ENCODE measurements at regions not wholly inside any gene's neighbourhood (a gene's known extent, or its start where the extent isn't known, plus 50 kb on each side); places are given as distances from the start of the nearest gene placed in this dataset.

- 75% methylated on average over 3 of the region's 3 CpGs for WGBS (ENCODE audit: insufficient coverage, low coverage, low lambda C conversion rate, missing lambda C conversion rate)
- ATAC-seq, result no peak
Measured at GRCh38 chrX:137172317-137172948, 138.6 kb upstream of the GPR101 start.

GRCh38 chrX:137171626-137172025 is 137.8 kb upstream of the GPR101 start:
- no peaks in the 10 kb centered on the region for H3K4me1 ChIP-seq
- no peaks in the 10 kb centered on the region for H3K27me3 ChIP-seq
- ATAC-seq (peak in 2 of 4 donors; percentile 33 to 64), DNase-seq (no peak)
- no peak overlapping the region for H3K4me3 ChIP-seq
- intact Hi-C loops (cut with DNase I), result no loop called here
- WGBS (ENCODE audit: insufficient coverage, low coverage, low lambda C conversion rate, missing lambda C conversion rate), result 30% methylated on average over 1 of the region's 1 CpG
- no peaks in the 10 kb centered on the region for H3K36me3 ChIP-seq
- no peak for TF ChIP-seq POLR2A (IDR thresholded peaks at IDR 0.05)
- H3K9me3 ChIP-seq, result no peaks in the 10 kb centered on the region
- H3K27ac ChIP-seq, result no peak overlapping the region

More at GRCh38 chrX:137172317-137172948, 138.6 kb upstream of the GPR101 start:
- intact Hi-C loops (cut with DNase I), result no loop called here
- Histone ChIP-seq H3K4me1 (no peaks in the 10 kb centered on the region), H3K4me3 (no peak overlapping the region), H3K27me3 (no peaks in the 10 kb centered on the region), H3K36me3 (no peaks in the 10 kb centered on the region), H3K27ac (no peak overlapping the region), H3K9me3 (no peaks in the 10 kb centered on the region)
- TF ChIP-seq CTCF (IDR thresholded peaks at IDR 0.05), result no peak
- TF ChIP-seq POLR2A (IDR thresholded peaks at IDR 0.05), result no peak
- no peak for DNase-seq

GRCh38 chrX:137166591-137166990 is 132.8 kb upstream of the GPR101 start:
- 37% methylated on average over 2 of the region's 2 CpGs for WGBS (ENCODE audit: insufficient coverage, low coverage, low lambda C conversion rate, missing lambda C conversion rate)
- H3K36me3 ChIP-seq, result no peaks in the 10 kb centered on the region
- peak; percentile 43 to 65 (median 54) for TF ChIP-seq CTCF (IDR thresholded peaks at IDR 0.05)
- TF ChIP-seq POLR2A (IDR thresholded peaks at IDR 0.05), result no peak
- no peak overlapping the region for H3K4me3 ChIP-seq
- ATAC-seq (peak; percentile 59 to 82 (median 76)), DNase-seq (peak in 1 of 3 donors; percentile 24)
- no peaks in the 10 kb centered on the region for H3K27me3 ChIP-seq
- no peaks in the 10 kb centered on the region for H3K9me3 ChIP-seq
- H3K4me1 ChIP-seq, result no peaks in the 10 kb centered on the region
- intact Hi-C loops (cut with DNase I), result no loop called here
- no peak overlapping the region for H3K27ac ChIP-seq

DNA sequence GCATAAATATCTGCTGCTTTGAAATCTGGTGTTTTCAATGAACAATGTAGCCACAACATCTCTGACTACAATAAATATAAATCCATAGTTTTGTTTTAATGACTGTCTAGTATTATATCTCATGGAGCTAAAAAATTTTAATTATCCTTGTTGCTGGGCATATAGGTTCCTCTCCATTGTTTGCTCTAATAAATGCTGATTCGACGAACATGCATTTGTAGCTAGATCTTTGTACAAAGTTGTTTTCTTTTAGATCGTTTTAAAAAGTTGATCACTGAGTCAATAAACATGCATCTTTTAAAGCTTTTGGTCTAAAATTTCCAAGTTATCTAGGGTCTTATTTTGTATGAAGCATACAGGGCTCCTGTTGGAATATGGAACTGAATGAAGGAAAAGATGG is 130.5 kb upstream of the GPR101 start:
- WGBS (ENCODE audit: insufficient coverage, low coverage, low lambda C conversion rate, missing lambda C conversion rate), result 66% methylated on average over 3 of the region's 3 CpGs
- Histone ChIP-seq H3K4me1 (no peaks in the 10 kb centered on the region), H3K36me3 (no peaks in the 10 kb centered on the region), H3K9me3 (no peaks in the 10 kb centered on the region), H3K27me3 (no peaks in the 10 kb centered on the region), H3K27ac (no peak overlapping the region), H3K4me3 (no peak overlapping the region)
- intact Hi-C loops (cut with DNase I), result no loop called here
- ATAC-seq (no peak), DNase-seq (no peak)
- TF ChIP-seq POLR2A (IDR thresholded peaks at IDR 0.05), result no peak

- H3K4me1 ChIP-seq, result no peaks in the 10 kb centered on the region
Measured at GRCh38 chrX:137151403-137151802, 117.6 kb upstream of the GPR101 start.

More at GRCh38 chrX:137151403-137151802, 117.6 kb upstream of the GPR101 start:
- H3K36me3 ChIP-seq, result no peaks in the 10 kb centered on the region
- ATAC-seq (no peak), DNase-seq (no peak)
- H3K27me3 ChIP-seq, result peaks cover 0 to 5% of the 10 kb centered on the region in 2 donors
- no peak overlapping the region for H3K27ac ChIP-seq
- 20% methylated on average over 3 of the region's 3 CpGs for WGBS (ENCODE audit: insufficient coverage, low coverage, low lambda C conversion rate, missing lambda C conversion rate)
- TF ChIP-seq POLR2A (IDR thresholded peaks at IDR 0.05) (no peak), CTCF (IDR thresholded peaks at IDR 0.05) (no peak)
- no peak overlapping the region for H3K4me3 ChIP-seq
- intact Hi-C loops (cut with DNase I), result no loop called here
- H3K9me3 ChIP-seq, result no peaks in the 10 kb centered on the region

Measured in right lobe of liver (tissue), 6 donors.